ENCODE measurements at regions not wholly inside any gene's neighbourhood (a gene's known extent, or its start where the extent isn't known, plus 50 kb on each side); places are given as distances from the start of the nearest gene placed in this dataset.

DNA sequence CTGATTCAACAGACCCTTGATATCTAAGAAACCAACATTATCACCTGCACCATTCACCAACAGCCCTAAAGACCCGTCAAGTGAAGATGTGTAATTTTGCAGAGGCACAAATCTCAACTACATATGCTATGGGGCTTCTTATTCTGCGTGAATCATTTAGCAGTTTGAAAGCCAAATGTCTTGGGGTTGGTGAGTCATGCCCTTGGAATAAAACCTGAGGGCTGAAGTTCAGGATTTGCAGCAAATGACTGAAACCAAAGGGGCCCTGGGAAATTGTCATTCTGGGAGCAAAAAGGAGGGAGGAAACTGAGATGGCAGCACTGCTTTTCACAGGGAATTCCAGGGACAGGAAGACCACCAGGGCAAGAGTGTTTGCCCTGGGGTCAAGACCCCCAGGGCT, 79.2 kb upstream of the TNR start:
- DNase-seq: no peak

DNA sequence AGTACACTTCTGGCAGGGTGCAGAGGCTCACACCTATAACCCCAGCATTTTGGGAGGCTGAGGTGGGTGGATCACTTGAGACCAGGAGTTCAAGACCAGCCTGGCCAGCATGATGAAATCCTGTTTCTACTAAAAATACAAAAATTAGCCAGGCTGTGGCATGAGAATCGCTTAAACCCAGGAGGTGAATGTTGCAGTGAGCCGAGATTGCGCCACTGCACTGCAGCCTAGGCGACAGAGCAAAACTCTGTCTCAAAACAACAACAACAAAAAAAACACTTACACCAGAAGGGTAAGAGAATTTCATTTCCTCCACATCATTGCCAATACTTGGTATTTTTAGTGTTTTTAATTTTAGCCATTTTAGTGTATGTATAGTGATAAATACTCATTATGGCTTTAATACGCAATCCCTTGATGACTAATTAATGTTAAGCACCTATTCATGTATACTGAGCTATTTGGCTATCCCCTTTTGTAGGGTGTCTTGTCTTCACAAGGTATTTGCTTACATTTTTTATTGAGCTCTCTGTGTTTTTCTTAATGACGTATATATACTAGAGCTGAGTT, 77.1 kb upstream of the TNR start:
- DNase-seq: no peak

DNA sequence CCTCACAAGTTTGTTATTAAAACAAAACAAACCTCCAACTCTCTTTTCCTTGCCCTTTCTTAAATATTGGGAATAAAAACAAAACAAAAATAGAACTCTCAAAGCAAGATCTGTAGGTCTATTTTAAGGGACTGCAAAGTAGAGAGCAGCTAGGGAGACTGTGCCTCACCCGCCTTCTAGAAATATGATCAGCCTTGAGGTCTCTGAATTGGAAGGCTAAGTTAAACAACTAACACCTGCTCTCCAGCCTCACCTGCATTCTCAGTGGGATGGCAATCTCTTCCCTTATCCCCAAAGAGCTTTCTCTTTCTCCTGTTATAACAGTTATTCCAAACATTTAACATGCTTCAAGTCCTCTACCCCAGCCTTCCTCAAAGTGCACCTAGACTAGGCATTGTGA, 75.5 kb upstream of the TNR start:
- no peak for DNase-seq

DNA sequence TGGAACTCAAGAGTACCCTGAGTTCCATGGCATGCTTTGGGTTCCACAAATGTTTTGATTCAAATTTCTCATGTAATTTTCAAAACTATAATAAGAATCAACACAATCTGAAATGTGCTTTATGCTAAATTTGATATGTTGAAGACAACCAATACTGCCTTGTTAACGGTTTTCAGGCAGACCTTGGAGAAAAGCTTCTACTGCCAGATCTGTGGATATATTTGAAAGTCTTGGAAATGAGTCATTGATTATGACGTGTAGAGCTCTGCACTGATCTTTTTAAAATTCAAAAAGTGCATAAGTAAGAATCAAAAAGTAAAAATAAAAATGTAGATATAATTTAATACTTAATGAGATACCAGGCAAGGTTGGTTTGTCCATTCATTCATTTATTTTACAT, 74.0 kb upstream of the TNR start:
- no peak for DNase-seq

DNA sequence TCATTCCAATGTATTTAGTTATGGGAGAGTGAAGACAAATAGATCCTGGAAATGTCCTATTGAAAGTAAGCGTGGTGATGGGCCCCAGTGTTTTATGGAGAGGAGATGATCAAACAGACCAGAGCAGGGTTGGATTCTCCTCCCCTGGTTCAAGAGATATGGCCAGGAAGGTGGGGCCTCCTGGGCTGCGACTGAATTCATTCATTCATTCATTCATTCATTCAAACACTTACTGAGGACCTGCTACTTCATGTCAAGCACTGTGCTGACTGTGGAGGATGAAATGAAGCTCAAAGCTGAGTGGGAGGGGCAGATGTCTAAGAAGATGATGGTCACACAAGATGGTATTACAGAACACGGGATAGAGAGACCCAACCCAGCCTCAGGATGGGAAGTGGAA, 71.5 kb upstream of the TNR start:
- no peak for DNase-seq

DNA sequence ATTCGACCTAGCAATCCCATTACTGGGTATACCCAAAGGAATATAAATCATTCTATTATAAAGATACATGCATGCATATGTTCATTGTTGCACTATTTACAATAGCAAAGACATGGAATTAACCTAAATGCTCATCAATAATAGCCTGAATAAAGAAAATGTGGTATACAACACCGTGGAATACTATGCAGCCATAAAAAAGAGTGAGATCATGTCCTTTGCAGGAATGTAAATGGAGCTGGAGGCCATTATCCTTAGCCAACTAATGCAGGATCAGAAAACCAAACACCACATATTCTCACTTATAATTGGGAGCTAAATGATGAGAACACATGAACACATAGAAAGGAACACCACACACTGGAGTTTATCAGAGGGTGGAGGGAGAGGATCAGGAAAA, 69.5 kb upstream of the TNR start:
- no peak for DNase-seq

DNA sequence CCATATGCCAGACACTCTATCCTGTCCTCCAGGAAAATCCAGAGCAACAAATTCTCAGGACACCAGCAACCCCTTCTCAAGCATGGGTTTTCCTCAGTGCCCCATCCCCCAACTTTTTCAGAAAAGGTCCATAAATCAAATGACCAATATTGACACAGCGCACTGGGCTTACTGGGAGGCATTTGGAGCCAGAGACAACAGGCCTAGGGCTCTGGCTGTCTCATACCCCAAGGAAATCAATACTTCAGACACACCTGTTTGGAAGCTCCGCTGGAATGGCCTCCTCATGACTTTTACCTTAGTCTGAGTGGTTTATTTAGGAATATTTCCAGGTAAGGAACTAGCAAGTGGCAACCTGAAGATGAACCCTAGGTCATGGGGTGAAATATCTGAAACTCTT, 66.9 kb upstream of the TNR start:
- no peak for DNase-seq

DNA sequence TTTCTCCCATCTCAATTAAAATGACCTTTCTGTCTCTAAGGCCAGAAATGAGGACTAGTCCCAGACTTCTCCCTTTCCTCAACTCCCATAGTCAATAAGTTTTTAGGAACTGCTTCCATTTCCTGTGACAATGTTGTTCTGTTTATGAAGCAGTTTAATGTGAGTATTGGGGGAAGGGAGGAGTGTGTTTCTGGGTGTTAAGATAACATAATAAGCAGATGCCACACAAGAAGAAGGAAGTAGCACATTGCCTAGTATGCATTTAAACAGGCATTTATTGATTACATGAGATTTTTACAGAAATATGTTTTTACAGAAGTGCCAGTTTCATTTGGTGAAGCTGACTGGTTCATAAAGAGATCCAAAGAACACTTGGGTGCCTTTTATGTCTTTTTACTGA, 65.6 kb upstream of the TNR start:
- no peak for DNase-seq

DNA sequence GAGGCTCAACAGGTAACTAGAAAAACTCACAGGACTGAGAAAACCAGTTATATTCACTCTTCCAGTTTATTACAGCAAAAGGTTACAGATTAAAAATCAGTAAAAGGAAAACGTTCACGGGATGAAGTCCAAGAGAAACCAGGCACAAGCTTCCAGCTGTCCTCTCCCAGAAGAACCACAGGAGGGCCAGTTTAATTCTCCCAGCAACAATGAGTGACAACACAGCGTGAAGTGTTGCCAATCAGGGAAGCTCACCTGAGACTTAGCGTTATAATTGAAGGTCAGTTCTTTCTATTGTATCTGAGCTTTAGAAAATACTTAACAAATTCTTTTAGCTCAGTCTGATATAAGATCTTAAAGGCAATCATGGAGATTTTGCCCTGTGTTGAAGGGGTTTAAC, 65.2 kb upstream of the TNR start:
- DNase-seq: no peak

DNA sequence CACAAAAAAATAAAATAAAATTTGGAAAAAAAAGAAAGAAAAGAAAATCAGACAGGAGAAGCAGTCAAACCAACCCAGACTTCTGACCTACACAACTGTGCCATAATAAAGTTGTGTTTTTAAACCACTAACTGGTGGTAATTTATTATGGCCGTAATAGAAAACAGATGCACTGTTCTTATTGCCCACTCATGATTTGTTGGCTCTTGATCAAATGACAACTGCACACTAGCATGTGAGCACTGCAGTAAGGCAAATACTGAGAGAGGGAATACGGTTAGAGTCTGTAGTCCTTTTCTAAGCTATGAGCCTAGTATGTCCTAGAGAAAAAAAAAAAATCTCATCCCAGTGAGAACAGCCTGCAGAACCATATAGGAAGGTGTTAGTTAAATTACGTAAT, 61.2 kb upstream of the TNR start:
- DNase-seq: no peak

DNA sequence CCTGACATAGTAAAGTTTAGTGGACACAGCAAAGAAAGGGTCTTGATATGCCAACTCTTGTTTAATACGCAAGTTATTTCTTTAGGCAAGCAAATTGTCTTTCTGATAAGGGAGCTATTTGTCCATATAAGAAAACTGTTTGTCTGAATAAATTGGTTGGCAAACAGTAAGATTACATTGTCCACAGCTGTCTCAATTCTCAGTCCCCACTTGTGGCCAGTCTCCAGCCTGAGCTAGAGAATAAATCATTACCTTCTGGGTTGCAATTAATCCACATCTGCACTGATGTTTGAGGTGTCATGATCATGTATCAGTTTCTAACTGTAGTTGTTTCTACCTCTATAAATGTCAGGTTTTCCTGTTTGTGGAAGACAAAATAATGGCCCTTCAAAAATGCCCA, 60.0 kb upstream of the TNR start:
- no peak for DNase-seq

DNA sequence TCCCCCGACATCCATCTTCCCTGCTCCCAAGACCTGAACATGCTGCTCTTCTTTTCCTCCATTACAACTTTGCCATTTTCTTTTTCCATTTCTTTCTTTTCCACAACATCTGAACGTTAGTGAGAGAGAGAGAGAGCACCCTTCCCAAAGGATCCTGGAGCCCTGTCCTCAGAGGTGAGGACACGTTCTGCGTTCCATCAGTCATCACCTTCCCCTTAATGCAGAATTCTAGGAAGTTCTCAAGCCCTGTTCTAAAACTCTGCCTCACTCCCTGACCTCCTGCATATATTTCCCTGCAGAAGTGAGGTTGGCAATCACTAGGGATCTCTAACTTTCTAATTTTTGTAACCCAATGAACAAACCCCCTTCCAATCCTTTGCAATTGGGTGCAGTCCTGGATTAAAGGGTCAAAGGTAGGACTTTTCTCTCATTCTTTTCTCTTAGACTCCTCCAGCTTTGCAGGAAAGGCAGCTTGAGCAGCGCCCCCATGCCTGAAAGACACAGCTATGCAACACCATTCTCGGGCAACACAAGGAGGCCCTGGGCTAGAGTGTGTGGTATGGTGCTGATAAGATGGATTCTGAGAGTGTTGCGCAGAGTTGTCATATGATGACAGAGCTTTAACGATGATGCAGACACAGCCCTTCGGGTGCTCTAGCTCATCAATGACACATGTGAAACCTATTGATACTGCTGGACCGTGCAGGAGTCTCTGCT, 59.2 kb upstream of the TNR start:
- no peak for DNase-seq

DNA sequence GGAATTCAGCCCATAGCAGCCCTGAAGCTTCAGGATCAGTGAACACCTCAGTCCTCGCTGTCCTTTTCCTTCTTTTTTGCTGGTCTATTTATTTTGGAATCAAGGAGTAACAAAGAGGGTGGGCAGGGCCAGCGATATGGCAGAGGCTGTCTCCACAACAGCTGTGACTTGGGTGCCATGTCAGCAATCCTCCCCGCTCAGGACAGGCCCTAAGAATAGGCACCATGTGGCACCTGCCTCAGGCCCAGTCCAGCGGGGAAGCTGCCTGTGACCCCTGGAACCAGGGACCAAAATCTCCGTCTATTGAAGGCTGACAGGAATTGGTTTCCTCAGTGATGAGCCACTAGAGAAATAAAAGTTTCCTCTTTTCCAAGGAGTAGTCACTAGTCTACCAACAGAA, 58.6 kb upstream of the TNR start:
- no peak for DNase-seq

DNA sequence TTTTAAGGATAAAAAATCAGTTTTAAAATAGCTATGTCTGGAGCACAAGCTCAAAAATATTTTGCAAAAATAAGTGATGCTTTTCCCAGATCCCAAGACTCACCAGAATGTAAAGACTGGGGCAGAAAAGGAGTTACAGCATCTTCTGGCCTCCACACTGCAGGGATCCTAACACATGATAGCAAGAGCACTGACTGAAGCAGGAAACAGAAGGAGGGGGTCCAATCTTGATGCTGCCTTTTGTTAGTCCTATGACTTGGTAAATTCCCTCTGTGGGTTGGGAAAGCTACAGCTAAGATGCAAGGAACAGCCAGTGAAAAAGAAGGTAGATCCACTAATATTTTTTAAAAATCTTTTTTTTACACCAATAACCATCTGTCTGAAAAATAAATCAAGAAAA, 54.2 kb upstream of the TNR start:
- no peak for DNase-seq

DNA sequence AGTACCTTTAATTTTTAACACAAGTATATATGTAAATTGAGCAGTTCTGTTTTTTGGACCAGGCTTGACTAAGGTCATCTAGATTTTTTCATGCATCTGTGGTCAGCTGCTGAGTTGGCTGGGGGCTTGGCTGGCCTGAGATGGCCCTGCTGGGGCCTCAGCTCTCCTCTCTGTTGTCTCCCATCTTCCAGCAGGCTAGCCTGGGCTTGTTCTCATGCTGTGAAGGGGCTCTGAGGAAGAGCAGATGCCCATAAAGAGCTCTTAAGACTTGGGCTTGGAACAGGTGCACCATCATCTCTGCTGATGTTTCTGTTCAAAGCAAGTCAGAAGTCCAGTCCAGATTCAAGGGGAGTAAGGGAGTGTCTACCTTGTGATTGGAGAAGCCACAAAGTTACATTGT, 51.2 kb upstream of the TNR start:
- DNase-seq: no peak

DNA sequence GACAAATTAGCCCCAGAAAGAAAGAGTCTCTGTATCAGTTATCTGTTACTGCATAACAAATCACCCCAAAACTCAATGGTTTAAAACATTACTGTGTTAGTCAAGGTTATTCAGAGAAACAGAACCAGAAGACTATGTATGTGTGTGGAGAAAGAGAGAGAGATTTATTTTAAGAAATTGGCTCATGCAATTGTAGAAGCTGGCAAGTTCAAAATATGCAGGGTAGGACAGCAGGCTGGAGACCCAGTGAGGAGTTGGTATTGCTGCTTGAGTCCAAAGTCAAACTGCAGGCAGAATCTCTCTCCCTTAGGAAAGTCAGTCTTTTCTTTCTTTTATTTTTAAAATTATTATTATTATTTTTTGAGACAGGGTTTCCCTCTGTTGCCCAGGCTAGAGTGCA, 50.2 kb upstream of the TNR start:
- no peak for DNase-seq

All from activated CD4-positive, alpha-beta T cell treated with anti-CD3 and anti-CD28 coated beads, Interleukin-2, amount 50 U/mL, for 16 hours (primary cell).